HEK293 (cell line): ENCODE measurements at regions not wholly inside any gene's neighbourhood (a gene's known extent, or its start where the extent isn't known, plus 50 kb on each side); places are given as distances from the start of the nearest gene placed in this dataset.

ENCODE experiments used
- CTCF ChIA-PET: fragments of 350-600 bp; formaldehyde crosslinking; extraction: SDS; loops from one replicate; lab custom pipeline; 2021; ENCODE audit warnings: antibody characterized with exemption; lab: Yijun Ruan, JAX
- POLR2A ChIA-PET: fragments of 300-600 bp; formaldehyde crosslinking; extraction: SDS; loops from one replicate; lab custom pipeline; 2020; ENCODE audit warnings: antibody characterized with exemption, inconsistent platforms; lab: Yijun Ruan, JAX
- H3K27ac ChIP-seq: fragments of 200-500 bp; sonication (Bioruptor generic); 2 replicates; pipeline ENCODE4 v1.5.1; 2014; ENCODE audit warnings: low read depth, low read length, control low read depth, inconsistent platforms; ENCODE audit errors: extremely low read depth
- H3K36me3 ChIP-seq, 2 experiments: fragments of 200-500 bp in 1 of 2; sonication (Bioruptor generic) in 1 of 2; 1 replicate in 1 of 2; 2 replicates in 1 of 2; pipeline ENCODE4 v1.5.1; 2014 to 2017; ENCODE audit warnings: inconsistent platforms in 2 of 2, low read length in 2 of 2; ENCODE audit not compliant: control insufficient read depth in 2 of 2, insufficient read depth in 1 of 2
- H3K4me1 ChIP-seq: fragments of 200-500 bp; sonication (Bioruptor generic); 2 replicates; pipeline ENCODE4 v1.5.1; 2014; ENCODE audit warnings: mild to moderate bottlenecking, low read length, inconsistent platforms; ENCODE audit not compliant: control insufficient read depth, insufficient read depth
- H3K4me3 ChIP-seq: 2 replicates; pipeline ENCODE4 v1.5.1; 2011; ENCODE audit warnings: low read depth, mild to moderate bottlenecking, control low read depth, low read length, moderate library complexity
- H3K9me3 ChIP-seq: fragments of 200-500 bp; sonication (Bioruptor generic); 2 replicates; pipeline ENCODE4 v1.5.1; 2014; ENCODE audit warnings: low read depth, low read length, inconsistent platforms; ENCODE audit not compliant: control insufficient read depth, insufficient read depth
- PRDM10 ChIP-seq: fragments of 450-650 bp; formaldehyde crosslinking; IDR thresholded peaks from 2 replicates; pipeline ENCODE4 v1.5.1; 2016; ENCODE audit warnings: missing biosample characterization, missing genetic modification characterization
- REPIN1 ChIP-seq: fragments of 450-650 bp; formaldehyde crosslinking; IDR thresholded peaks from 2 replicates; pipeline ENCODE4 v1.5.1; 2017; ENCODE audit warnings: missing biosample characterization, missing genetic modification characterization, low read depth
- REST ChIP-seq: fragments of 450-650 bp; formaldehyde crosslinking; IDR thresholded peaks from 2 replicates; pipeline ENCODE4 v1.5.1; 2016; ENCODE audit warnings: missing biosample characterization, missing genetic modification characterization
- YY1 ChIP-seq: fragments of 450-650 bp; formaldehyde crosslinking; IDR thresholded peaks from 2 replicates; pipeline ENCODE4 v1.5.1; 2018; ENCODE audit warnings: missing biosample characterization, missing genetic modification characterization
- ZNF174 ChIP-seq: fragments of 450-650 bp; formaldehyde crosslinking; IDR thresholded peaks from 2 replicates; pipeline ENCODE4 v1.5.0; 2017; ENCODE audit warnings: missing biosample characterization, mild to moderate bottlenecking, missing genetic modification characterization
- ZNF211 ChIP-seq: fragments of 450-650 bp; formaldehyde crosslinking; IDR thresholded peaks from 2 replicates; pipeline ENCODE4 v1.5.1; 2016; ENCODE audit warnings: low read depth, missing biosample characterization, missing genetic modification characterization
- ZNF341 ChIP-seq: fragments of 450-650 bp; formaldehyde crosslinking; IDR thresholded peaks from 2 replicates; pipeline ENCODE4; 2016; ENCODE audit warnings: low read depth, missing biosample characterization, missing genetic modification characterization
- ZNF350 ChIP-seq: fragments of 450-650 bp; formaldehyde crosslinking; IDR thresholded peaks from 2 replicates; pipeline ENCODE4 v1.5.0; 2017; ENCODE audit warnings: missing biosample characterization, mild to moderate bottlenecking, missing genetic modification characterization
- ZNF501 ChIP-seq: fragments of 450-650 bp; formaldehyde crosslinking; IDR thresholded peaks from 2 replicates; pipeline ENCODE4 v1.5.1; 2016; ENCODE audit warnings: missing biosample characterization, missing genetic modification characterization
- TF ChIP-seq, protein P1 (sequence below): fragments of 450-650 bp; formaldehyde crosslinking; IDR thresholded peaks from 2 replicates; pipeline ENCODE4 v1.5.1; 2016; ENCODE audit warnings: missing biosample characterization, missing genetic modification characterization
- TF ChIP-seq, protein P2 (sequence below): fragments of 450-650 bp; formaldehyde crosslinking; IDR thresholded peaks from 2 replicates; pipeline ENCODE4 v1.5.1; 2016; ENCODE audit warnings: missing biosample characterization, missing genetic modification characterization
- TF ChIP-seq, protein P3 (sequence below): fragments of 450-650 bp; formaldehyde crosslinking; IDR thresholded peaks from 2 replicates; pipeline ENCODE4 v1.5.0; 2017; ENCODE audit warnings: missing biosample characterization, missing genetic modification characterization, borderline replicate concordance

- ChIA-PET CTCF (interaction anchor here (0.6 kb wide), 1 partner anchor 162 kb away, joined by 3 read pairs; no protein-coding TSS in a partner anchor), POLR2A (no interaction called here)
- no peak overlapping the region for H3K4me3 ChIP-seq
Measured at GRCh38 chr15:98266295-98266694, 305.8 kb downstream of the ARRDC4 start.

DNA sequence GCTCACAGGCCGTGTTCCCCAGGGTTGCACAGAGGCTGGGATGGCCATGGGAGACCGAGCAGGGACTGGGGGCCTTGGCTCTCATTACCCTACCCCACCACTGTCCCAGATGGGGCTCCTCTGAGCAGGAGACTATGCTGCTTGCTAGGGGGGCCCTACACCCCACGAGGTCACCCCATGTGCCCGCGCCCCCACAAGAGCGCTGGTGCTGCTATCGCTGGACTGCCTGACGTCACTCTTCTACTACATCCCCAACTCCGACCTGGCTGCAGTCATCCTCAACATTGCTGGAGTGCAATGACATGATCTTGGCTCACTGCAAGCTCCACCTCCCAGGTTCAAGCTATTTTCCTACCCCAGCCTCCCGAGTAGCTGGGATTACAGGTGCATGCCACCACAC lies 307.7 kb downstream of the ARRDC4 start:
- no peak for TF ChIP-seq YY1
- TF ChIP-seq ZNF350 (tag by site-specific recombination): no peak
- TF ChIP-seq, protein P1, sequence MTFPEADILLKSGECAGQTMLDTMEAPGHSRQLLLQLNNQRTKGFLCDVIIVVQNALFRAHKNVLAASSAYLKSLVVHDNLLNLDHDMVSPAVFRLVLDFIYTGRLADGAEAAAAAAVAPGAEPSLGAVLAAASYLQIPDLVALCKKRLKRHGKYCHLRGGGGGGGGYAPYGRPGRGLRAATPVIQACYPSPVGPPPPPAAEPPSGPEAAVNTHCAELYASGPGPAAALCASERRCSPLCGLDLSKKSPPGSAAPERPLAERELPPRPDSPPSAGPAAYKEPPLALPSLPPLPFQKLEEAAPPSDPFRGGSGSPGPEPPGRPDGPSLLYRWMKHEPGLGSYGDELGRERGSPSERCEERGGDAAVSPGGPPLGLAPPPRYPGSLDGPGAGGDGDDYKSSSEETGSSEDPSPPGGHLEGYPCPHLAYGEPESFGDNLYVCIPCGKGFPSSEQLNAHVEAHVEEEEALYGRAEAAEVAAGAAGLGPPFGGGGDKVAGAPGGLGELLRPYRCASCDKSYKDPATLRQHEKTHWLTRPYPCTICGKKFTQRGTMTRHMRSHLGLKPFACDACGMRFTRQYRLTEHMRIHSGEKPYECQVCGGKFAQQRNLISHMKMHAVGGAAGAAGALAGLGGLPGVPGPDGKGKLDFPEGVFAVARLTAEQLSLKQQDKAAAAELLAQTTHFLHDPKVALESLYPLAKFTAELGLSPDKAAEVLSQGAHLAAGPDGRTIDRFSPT (tag by site-specific recombination): no peak
- no peak for TF ChIP-seq REPIN1 (tag by site-specific recombination)
- TF ChIP-seq REST (tag by site-specific recombination): no peak
- no peak for TF ChIP-seq ZNF174 (tag by site-specific recombination)
- no peak for TF ChIP-seq ZNF501 (tag by site-specific recombination)
- no peak for TF ChIP-seq ZNF341 (tag by site-specific recombination)

More at GRCh38 chr15:98266295-98266694, 305.8 kb downstream of the ARRDC4 start:
- Histone ChIP-seq H3K9me3 (no peaks in the 10 kb centered on the region), H3K36me3 (no peaks in the 10 kb centered on the region), H3K4me1 (no peaks in the 10 kb centered on the region), H3K27ac (no peak overlapping the region)
- TF ChIP-seq PRDM10 (tag by site-specific recombination): no peak
- TF ChIP-seq, protein P2, sequence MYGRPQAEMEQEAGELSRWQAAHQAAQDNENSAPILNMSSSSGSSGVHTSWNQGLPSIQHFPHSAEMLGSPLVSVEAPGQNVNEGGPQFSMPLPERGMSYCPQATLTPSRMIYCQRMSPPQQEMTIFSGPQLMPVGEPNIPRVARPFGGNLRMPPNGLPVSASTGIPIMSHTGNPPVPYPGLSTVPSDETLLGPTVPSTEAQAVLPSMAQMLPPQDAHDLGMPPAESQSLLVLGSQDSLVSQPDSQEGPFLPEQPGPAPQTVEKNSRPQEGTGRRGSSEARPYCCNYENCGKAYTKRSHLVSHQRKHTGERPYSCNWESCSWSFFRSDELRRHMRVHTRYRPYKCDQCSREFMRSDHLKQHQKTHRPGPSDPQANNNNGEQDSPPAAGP (tag by site-specific recombination): no peak
- no peak for TF ChIP-seq ZNF211 (tag by site-specific recombination)
- TF ChIP-seq, protein P3, sequence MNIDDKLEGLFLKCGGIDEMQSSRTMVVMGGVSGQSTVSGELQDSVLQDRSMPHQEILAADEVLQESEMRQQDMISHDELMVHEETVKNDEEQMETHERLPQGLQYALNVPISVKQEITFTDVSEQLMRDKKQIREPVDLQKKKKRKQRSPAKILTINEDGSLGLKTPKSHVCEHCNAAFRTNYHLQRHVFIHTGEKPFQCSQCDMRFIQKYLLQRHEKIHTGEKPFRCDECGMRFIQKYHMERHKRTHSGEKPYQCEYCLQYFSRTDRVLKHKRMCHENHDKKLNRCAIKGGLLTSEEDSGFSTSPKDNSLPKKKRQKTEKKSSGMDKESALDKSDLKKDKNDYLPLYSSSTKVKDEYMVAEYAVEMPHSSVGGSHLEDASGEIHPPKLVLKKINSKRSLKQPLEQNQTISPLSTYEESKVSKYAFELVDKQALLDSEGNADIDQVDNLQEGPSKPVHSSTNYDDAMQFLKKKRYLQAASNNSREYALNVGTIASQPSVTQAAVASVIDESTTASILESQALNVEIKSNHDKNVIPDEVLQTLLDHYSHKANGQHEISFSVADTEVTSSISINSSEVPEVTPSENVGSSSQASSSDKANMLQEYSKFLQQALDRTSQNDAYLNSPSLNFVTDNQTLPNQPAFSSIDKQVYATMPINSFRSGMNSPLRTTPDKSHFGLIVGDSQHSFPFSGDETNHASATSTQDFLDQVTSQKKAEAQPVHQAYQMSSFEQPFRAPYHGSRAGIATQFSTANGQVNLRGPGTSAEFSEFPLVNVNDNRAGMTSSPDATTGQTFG (tag by site-specific recombination): no peak

More for the DNA sequence above, 307.7 kb downstream of the ARRDC4 start:
- H3K4me3 ChIP-seq: no peak overlapping the region
- no peak overlapping the region for H3K27ac ChIP-seq
- ChIA-PET POLR2A (interaction anchor here (0.7 kb wide), 1 partner anchor 1054 kb away, joined by 4 read pairs; no protein-coding TSS in a partner anchor), CTCF (interaction anchor here (0.9 to 1.5 kb wide), 4 partner anchors 23 to 154 kb away, joined by 3 to 5 read pairs (median 4); no protein-coding TSS in a partner anchor)
- H3K36me3 ChIP-seq: no peaks in the 10 kb centered on the region
- H3K9me3 ChIP-seq: no peaks in the 10 kb centered on the region
- no peaks in the 10 kb centered on the region for H3K4me1 ChIP-seq
